ENCODE measurements at regions not wholly inside any gene's neighbourhood (a gene's known extent, or its start where the extent isn't known, plus 50 kb on each side); places are given as distances from the start of the nearest gene placed in this dataset.

GRCh38 chr6:87829622-87830121 lies 127.6 kb upstream of the AKIRIN2 start:
- Histone ChIP-seq H3K36me3 (ENCODE audit: control insufficient read depth in 2 of 2, extremely low read depth in 1 of 2, insufficient read depth in 2 of 2, low read length in 2 of 2) (no peaks in the 10 kb centered on the region), H3K4me2 (ENCODE audit: insufficient read depth, low read length) (no peak overlapping the region), H3K4me3 (replicated peaks in 1 of 3; ENCODE audit: insufficient read depth in 1 of 3, low read depth in 1 of 3, low read length in 3 of 3) (no peak overlapping the region), H3K79me2 (ENCODE audit: control insufficient read depth, insufficient read depth, low read length) (no peaks in the 10 kb centered on the region), H3K9ac (replicated peaks; ENCODE audit: extremely low read depth, insufficient read depth, low read length) (no peak overlapping the region), H3K9me1 (replicated peaks; ENCODE audit: control insufficient read depth, extremely low read depth, insufficient read depth, low read length) (no peaks in the 10 kb centered on the region), H2AFZ (ENCODE audit: low read depth, low read length) (no peak overlapping the region), H3K4me1 (ENCODE audit: control insufficient read depth, extremely low read depth, insufficient read depth, low read length) (no peaks in the 10 kb centered on the region), H3K27ac (ENCODE audit: insufficient read depth, low read depth, low read length) (no peak overlapping the region), H3K9me3 (replicated peaks; ENCODE audit: control insufficient read depth, insufficient read depth, low read length) (no peaks in the 10 kb centered on the region), H4K20me1 (replicated peaks; ENCODE audit: control insufficient read depth, extremely low read depth, insufficient read depth, low read length) (no peaks in the 10 kb centered on the region), H3K27me3 (ENCODE audit: control insufficient read depth in 2 of 2, insufficient read depth in 2 of 2, low read length in 2 of 2) (peaks cover 0 to 2% of the 10 kb centered on the region in 2 experiments)
- dilution Hi-C loops (cut with MboI; ENCODE audit: extremely low pct_ligation_motif_present, low sequenced_read_pairs) (no loop called here), intact Hi-C loops (cut with micrococcal nuclease) (loop anchor here (5.0 kb wide), 2 partner anchors 437 to 762 kb away; no protein-coding TSS in a partner anchor)
- FAIRE-seq (no peak), DNase-seq (ENCODE audit: low read depth, low spot score) (no peak)
- TF ChIP-seq POLR2AphosphoS5 (IDR thresholded peaks at IDR 0.05; ENCODE audit: insufficient read depth, low read depth, low read length) (no peak), CTCF (IDR thresholded peaks at IDR 0.05; ENCODE audit: extremely low read depth in 1 of 2, insufficient read depth in 1 of 2, low read depth in 1 of 2, low read length in 2 of 2) (no peak), FOS (IDR thresholded peaks at IDR 0.05; ENCODE audit: borderline replicate concordance, insufficient read depth, low read length) (no peak), EZH2 (IDR thresholded peaks at IDR 0.05; ENCODE audit: borderline replicate concordance, low read depth, low read length, severe bottlenecking) (no peak), JUN (IDR thresholded peaks at IDR 0.05; ENCODE audit: borderline replicate concordance, insufficient read depth, insufficient read length, low read depth) (no peak), MYC (IDR thresholded peaks at IDR 0.05; ENCODE audit: low read depth, low read length) (no peak)
- CTCF ChIA-PET: no interaction called here
- no TSS peak for BruUV-seq (replicated peaks)
- POLR2A ChIA-PET: no interaction called here

- H3K9ac ChIP-seq (replicated peaks; ENCODE audit: extremely low read depth, insufficient read depth, low read length): no peak overlapping the region
- BruUV-seq (replicated peaks): no TSS peak
- dilution Hi-C loops (cut with MboI; ENCODE audit: extremely low pct_ligation_motif_present, low sequenced_read_pairs): no loop called here
- DNase-seq (ENCODE audit: low read depth, low spot score) (no peak), FAIRE-seq (no peak)
- H2AFZ ChIP-seq (ENCODE audit: low read depth, low read length): no peak overlapping the region
- no peaks in the 10 kb centered on the region for H3K36me3 ChIP-seq (ENCODE audit: control insufficient read depth in 2 of 2, extremely low read depth in 1 of 2, insufficient read depth in 2 of 2, low read length in 2 of 2)
- ChIA-PET POLR2A (no interaction called here), CTCF (no interaction called here)
- intact Hi-C loops (cut with micrococcal nuclease): no loop called here
- H4K20me1 ChIP-seq (replicated peaks; ENCODE audit: control insufficient read depth, extremely low read depth, insufficient read depth, low read length): no peaks in the 10 kb centered on the region
- H3K4me3 ChIP-seq (replicated peaks in 1 of 3; ENCODE audit: insufficient read depth in 1 of 3, low read depth in 1 of 3, low read length in 3 of 3): no peak overlapping the region
- H3K4me2 ChIP-seq (ENCODE audit: insufficient read depth, low read length): no peak overlapping the region
- H3K9me1 ChIP-seq (replicated peaks; ENCODE audit: control insufficient read depth, extremely low read depth, insufficient read depth, low read length): no peaks in the 10 kb centered on the region
- no peak for TF ChIP-seq JUN (IDR thresholded peaks at IDR 0.05; ENCODE audit: borderline replicate concordance, insufficient read depth, insufficient read length, low read depth)
- TF ChIP-seq MYC (IDR thresholded peaks at IDR 0.05; ENCODE audit: low read depth, low read length): no peak
- no peak for TF ChIP-seq GATA2 (IDR thresholded peaks at IDR 0.05; ENCODE audit: insufficient read depth, insufficient read length, low read depth, low read length)
- no peak for TF ChIP-seq CTCF (IDR thresholded peaks at IDR 0.05; ENCODE audit: extremely low read depth in 1 of 2, insufficient read depth in 1 of 2, low read depth in 1 of 2, low read length in 2 of 2)
- no peak for TF ChIP-seq EZH2 (IDR thresholded peaks at IDR 0.05; ENCODE audit: borderline replicate concordance, low read depth, low read length, severe bottlenecking)
- TF ChIP-seq POLR2AphosphoS5 (IDR thresholded peaks at IDR 0.05; ENCODE audit: insufficient read depth, low read depth, low read length): no peak
- no peak for TF ChIP-seq FOS (IDR thresholded peaks at IDR 0.05; ENCODE audit: borderline replicate concordance, insufficient read depth, low read length)
- TF ChIP-seq POLR2A (IDR thresholded peaks at IDR 0.05; ENCODE audit: low read depth, low read length): no peak
- TF ChIP-seq MAX (IDR thresholded peaks at IDR 0.05; ENCODE audit: insufficient read depth, insufficient read length): no peak
- H3K4me1 ChIP-seq (ENCODE audit: control insufficient read depth, extremely low read depth, insufficient read depth, low read length): no peaks in the 10 kb centered on the region
- H3K27me3 ChIP-seq (ENCODE audit: control insufficient read depth in 2 of 2, insufficient read depth in 2 of 2, low read length in 2 of 2): peaks cover 0 to 2% of the 10 kb centered on the region in 2 experiments
- H3K27ac ChIP-seq (ENCODE audit: insufficient read depth, low read depth, low read length): no peak overlapping the region
- H3K9me3 ChIP-seq (replicated peaks; ENCODE audit: control insufficient read depth, insufficient read depth, low read length): no peaks in the 10 kb centered on the region
- no peaks in the 10 kb centered on the region for H3K79me2 ChIP-seq (ENCODE audit: control insufficient read depth, insufficient read depth, low read length)
Observed at GRCh38 chr6:87828044-87828443, 126.0 kb upstream of the AKIRIN2 start.
